Skeletal muscle cell (primary cell): ENCODE measurements at regions not wholly inside any gene's neighbourhood (a gene's known extent, or its start where the extent isn't known, plus 50 kb on each side); places are given as distances from the start of the nearest gene placed in this dataset.
A peak's percentile ranks its signal among the peaks of the same experiment; 100 is the strongest.

Experiments used
- DNase-seq: peaks from one replicate; pipeline ENCODE4 v3.0.0-alpha.2; 2010; ENCODE audit warnings: low read depth
- H3K4me3 ChIP-seq: 2 replicates; pipeline ENCODE4 v1.5.1; 2011; ENCODE audit warnings: low read depth, mild to moderate bottlenecking, control low read depth, low read length, moderate library complexity

DNA sequence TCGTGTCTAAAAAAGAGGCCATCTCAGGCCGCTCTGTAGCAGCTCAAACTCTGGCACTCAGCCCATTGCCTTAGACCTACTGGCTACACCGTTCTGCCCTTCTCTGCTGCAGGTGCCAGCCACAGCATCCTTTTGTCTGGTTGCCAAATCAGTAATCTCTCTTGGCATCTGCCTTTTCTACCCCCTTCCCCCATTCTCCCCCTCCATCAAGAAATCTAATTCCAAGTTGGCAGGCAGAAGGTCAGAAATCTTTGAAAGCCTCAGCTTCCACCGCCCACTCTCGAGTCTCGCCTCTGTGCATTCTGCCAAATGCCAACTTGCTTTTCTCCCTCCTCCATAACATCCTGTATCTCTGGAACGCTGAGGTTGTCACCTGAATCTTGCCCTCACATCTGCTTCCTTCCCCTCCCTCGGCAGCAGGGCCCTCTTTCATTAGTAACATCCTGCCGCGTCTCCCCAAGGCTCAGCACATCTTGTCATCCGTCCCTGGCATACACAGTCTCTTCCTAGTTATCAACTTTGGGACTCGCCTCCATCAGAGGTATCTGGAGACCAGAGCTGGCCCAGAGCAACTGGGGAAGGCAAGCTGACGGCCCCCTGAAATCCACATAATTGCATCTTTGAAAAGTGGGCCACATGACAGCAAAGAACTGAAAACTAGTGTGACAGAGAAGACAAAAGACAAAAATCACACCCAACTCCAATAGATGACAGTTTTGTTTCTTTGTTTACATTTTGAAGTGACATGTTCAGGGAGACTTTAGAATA is 312.0 kb upstream of the CCDC54 start:
- H3K4me3 ChIP-seq: no peak overlapping the region
- DNase-seq: no peak

GRCh38 chr3:107067421-107067820 is 309.8 kb upstream of the CCDC54 start:
- no peak for DNase-seq
- no peak overlapping the region for H3K4me3 ChIP-seq

GRCh38 chr3:107068980-107069379 is 308.3 kb upstream of the CCDC54 start:
- no peak overlapping the region for H3K4me3 ChIP-seq
- peak; percentile 97 for DNase-seq

- no peak overlapping the region for H3K4me3 ChIP-seq
- no peak for DNase-seq
Observed at GRCh38 chr3:107076946-107077345, 300.3 kb upstream of the CCDC54 start.

DNA sequence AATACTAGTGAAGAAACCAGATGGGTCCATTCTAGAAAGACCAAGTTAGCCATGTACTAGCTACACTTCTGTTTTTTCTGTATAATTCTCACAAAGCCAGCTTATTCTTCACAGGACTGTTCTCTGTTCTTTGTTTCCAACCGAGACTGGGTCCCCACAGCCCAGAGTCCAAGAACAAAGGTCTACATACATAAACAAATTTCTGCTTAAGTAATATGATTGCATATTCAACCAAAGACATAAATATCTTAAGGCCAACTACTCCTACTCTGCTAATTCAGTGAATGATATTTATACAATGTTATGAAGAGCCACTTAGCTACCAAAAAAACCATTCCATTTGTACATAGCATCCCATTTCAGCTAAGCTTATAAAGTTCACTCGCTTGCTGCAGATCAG is 299.8 kb upstream of the CCDC54 start:
- DNase-seq: no peak
- H3K4me3 ChIP-seq: no peak overlapping the region

- no peak for DNase-seq
- H3K4me3 ChIP-seq: no peak overlapping the region
Observed at GRCh38 chr3:107082527-107082926, 294.7 kb upstream of the CCDC54 start.

GRCh38 chr3:107085261-107085660 is 292.0 kb upstream of the CCDC54 start:
- no peak for DNase-seq
- H3K4me3 ChIP-seq: no peak overlapping the region

GRCh38 chr3:107092121-107092520 is 285.1 kb upstream of the CCDC54 start:
- no peak overlapping the region for H3K4me3 ChIP-seq
- DNase-seq: no peak

DNA sequence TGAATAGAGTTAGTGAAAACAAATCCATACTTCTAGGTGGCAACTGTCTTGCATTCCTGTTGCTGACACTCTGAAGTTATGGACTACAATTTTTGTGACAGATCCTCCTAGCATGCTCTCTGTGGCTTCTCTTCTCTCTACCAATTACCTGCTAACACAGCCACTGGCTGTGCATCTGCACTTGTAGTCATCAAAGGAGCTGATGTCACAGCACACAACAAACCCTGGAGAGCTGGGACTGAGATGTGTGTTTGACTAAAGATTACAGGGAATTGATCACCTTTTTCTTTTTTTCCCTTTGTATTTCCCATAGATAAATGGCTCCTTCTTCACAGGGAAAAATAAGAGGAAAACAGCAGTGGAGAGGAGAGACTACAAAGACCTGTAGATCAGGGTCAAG is 278.4 kb upstream of the CCDC54 start:
- no peak overlapping the region for H3K4me3 ChIP-seq
- DNase-seq: no peak

DNA sequence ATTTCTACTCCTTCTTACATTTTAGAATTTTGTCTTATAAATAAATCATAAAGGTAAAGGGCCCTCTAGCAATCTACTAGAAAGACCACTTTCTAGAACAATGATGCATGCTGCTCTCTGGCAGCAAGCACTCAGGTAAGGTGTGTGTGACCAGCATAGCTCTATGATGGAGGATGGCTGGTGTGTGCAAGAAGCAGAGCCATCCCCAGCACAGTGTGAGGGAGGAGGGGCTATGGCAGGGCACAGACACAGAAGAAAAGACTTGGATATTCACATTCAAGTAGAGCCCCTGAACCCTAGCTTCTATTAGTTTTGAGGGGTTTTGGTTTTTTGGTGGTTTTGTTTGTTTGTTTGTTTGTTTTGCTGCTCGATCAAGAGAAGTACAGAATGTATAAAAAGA is 277.1 kb upstream of the CCDC54 start:
- no peak overlapping the region for H3K4me3 ChIP-seq
- DNase-seq: no peak

DNA sequence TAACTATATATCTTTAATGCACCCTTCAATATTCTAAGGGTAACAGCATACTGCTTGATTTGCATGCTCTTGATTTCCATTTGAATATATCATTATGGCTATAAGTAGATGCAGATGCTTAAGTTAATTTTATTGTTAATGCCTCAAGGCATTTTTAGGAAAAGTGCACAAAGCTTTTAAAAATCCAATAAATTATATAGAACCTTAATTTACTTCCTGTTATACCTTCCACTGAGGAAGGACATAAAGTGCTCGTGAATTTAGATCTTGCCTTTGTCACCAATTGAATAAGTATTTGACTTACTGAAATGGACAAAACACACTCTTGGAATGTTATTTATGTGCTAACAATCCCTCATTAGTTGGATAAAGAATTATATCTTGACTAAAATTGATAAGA is 276.7 kb upstream of the CCDC54 start:
- no peak overlapping the region for H3K4me3 ChIP-seq
- no peak for DNase-seq

GRCh38 chr3:107103786-107104185 is 273.5 kb upstream of the CCDC54 start:
- no peak overlapping the region for H3K4me3 ChIP-seq
- no peak for DNase-seq

DNA sequence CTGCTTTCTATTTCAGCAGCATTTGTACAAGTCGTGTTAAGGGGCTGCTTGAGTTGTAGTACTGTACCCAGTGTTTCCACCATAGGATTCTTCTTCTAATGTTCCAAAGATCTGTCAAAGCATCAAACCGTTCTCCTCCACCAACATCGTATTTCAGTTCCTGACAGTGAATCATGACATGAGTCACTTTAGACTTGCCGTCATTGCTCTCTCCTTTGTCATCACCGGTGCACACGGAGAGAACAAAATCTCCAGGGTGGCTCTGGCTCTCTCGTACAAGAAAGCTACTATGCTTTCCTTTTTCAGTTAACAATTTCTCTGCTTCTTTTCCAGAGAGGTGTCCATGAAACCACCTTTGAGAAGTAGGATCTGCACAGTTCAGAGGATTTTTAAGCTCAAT is 270.9 kb upstream of the CCDC54 start:
- DNase-seq: peak; percentile 59
- no peak overlapping the region for H3K4me3 ChIP-seq

DNA sequence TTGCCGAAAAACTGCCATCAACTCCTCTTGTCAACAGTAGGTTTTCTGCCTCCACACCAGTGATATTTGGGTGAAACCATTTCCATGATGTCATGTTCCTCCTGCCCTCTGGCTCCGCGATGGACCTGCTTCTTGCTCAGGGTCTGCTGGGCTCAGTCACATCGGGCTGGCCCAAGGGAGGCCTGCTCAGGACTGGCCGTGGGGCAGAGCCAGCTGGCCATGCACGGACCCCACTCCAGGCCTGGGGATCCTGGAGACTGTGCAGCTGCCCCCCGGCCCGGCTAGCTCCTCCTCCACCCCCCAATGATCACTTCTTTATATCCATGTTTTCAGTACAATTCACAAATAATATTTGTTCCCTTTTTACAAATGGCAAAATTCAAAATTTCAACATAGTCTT is 270.3 kb upstream of the CCDC54 start:
- no peak for DNase-seq
- H3K4me3 ChIP-seq: no peak overlapping the region

- H3K4me3 ChIP-seq: no peak overlapping the region
- DNase-seq: no peak
Observed at GRCh38 chr3:107110596-107111305, 266.5 kb upstream of the CCDC54 start.

DNA sequence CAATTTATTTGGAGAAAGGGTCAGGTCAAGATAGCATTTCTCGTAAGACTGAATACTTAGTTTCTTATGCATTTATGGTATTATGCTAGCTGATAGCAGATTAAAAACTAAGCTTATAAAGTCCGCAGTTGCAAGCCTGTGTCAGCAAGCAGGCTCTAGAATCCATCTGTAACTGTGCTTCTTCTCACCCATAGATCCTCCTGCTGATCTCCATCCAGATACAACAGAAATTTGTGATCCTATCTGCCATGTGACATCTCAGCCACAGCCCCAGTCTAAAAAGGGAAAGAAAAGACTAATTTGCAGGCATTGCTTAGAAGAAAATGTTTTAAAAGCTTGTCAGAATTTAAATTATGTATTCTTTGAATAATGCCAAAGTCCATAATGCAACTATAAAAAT is 265.4 kb upstream of the CCDC54 start:
- no peak for DNase-seq
- H3K4me3 ChIP-seq: no peak overlapping the region

GRCh38 chr3:107112356-107112755 is 264.9 kb upstream of the CCDC54 start:
- DNase-seq: no peak

GRCh38 chr3:107116251-107116650 is 261.0 kb upstream of the CCDC54 start:
- no peak for DNase-seq
- no peak overlapping the region for H3K4me3 ChIP-seq

More at GRCh38 chr3:107112356-107112755, 264.9 kb upstream of the CCDC54 start:
- H3K4me3 ChIP-seq: no peak overlapping the region

GRCh38 chr3:107117156-107117555 is 260.1 kb upstream of the CCDC54 start:
- H3K4me3 ChIP-seq: no peak overlapping the region

GRCh38 chr3:107117922-107118536 is 259.2 kb upstream of the CCDC54 start:
- no peak overlapping the region for H3K4me3 ChIP-seq
- DNase-seq: peak; percentile 64

More at GRCh38 chr3:107117156-107117555, 260.1 kb upstream of the CCDC54 start:
- DNase-seq: no peak

- no peak overlapping the region for H3K4me3 ChIP-seq
- DNase-seq: peak; percentile 49
Observed at GRCh38 chr3:107124885-107125284, 252.4 kb upstream of the CCDC54 start.
